K562 (cell line): ENCODE measurements at regions not wholly inside any gene's neighbourhood (a gene's known extent, or its start where the extent isn't known, plus 50 kb on each side); places are given as distances from the start of the nearest gene placed in this dataset.

Experiments used
- ATAC-seq: fragments of 200-7000 bp; cut with Tn5 transposase; 3 replicates; pipeline ENCODE4 v1.9.1; 2020; ENCODE audit warnings: moderate library complexity
- BruUV-seq: library from RNA; stranded (reverse); fragments of 400-500 nt; replicated peaks from 2 replicates; lab custom pipeline; 2021; lab: Mats Ljungman, UMichigan
- CTCF ChIA-PET: fragments of 300-600 bp; formaldehyde crosslinking; extraction: SDS; loops from one replicate; lab custom pipeline; 2021; ENCODE audit warnings: low intra/inter-chr PET ratio; lab: Yijun Ruan, JAX
- POLR2A ChIA-PET: fragments of 300-600, 350-650 bp; sonication (Branson Sonifier 250); formaldehyde crosslinking; extraction: SDS; loops from one replicate; lab custom pipeline; 2021; ENCODE audit warnings: antibody characterized with exemption, inconsistent platforms; lab: Yijun Ruan, JAX
- DNase-seq, 4 experiments: peaks; one replicate each; pipeline versions ENCODE4 v3.0.0 to v3.0.0-alpha.2; 2011 to 2018; ENCODE audit warnings: low spot score in 3 of 4, mixed read lengths in 3 of 4; ENCODE audit errors: extremely low read depth in 1 of 4
- FAIRE-seq: peaks from 2 replicates; lab custom pipeline; 2011; peaks lifted over from hg19 to GRCh38; lab: Jason Lieb, UNC
- H2AFZ ChIP-seq: 2 replicates; pipeline ENCODE4 v1.6.0; 2011; ENCODE audit warnings: low read depth, low read length, control low read depth, inconsistent platforms
- H3K27ac ChIP-seq: fragments of 200-600 bp; 3 replicates; pipeline ENCODE4 v1.8.0; 2011; ENCODE audit warnings: low read depth, mild to moderate bottlenecking, control low read depth, inconsistent platforms, low read length, moderate library complexity, mixed read lengths; ENCODE audit errors: extremely low read depth
- H3K27me3 ChIP-seq, 2 experiments: fragments of 300-600 bp in 1 of 2; 2 replicates in 1 of 2; 3 replicates in 1 of 2; pipeline versions ENCODE4 v1.6.0 to v1.8.0; 2011; ENCODE audit warnings: inconsistent platforms in 2 of 2, low read length in 2 of 2, mild to moderate bottlenecking in 1 of 2, mixed read lengths in 1 of 2, moderate library complexity in 1 of 2; ENCODE audit not compliant: control insufficient read depth in 2 of 2, insufficient read depth in 2 of 2
- H3K36me3 ChIP-seq: fragments of 300-600 bp; 3 replicates; pipeline ENCODE4 v1.8.0; 2011; ENCODE audit warnings: mild to moderate bottlenecking, low read length, inconsistent platforms; ENCODE audit not compliant: control insufficient read depth, insufficient read depth
- H3K4me1 ChIP-seq, 2 experiments: fragments of 200-600 bp in 1 of 2; replicated peaks in 1 of 2; 2 replicates in 1 of 2; 3 replicates in 1 of 2; pipeline versions ENCODE4 v1.5.1 to v1.8.0; 2011; ENCODE audit warnings: inconsistent platforms in 2 of 2, low read length in 2 of 2, mild to moderate bottlenecking in 1 of 2, mixed read lengths in 1 of 2, moderate library complexity in 1 of 2; ENCODE audit not compliant: control insufficient read depth in 2 of 2, insufficient read depth in 2 of 2
- H3K4me2 ChIP-seq: 2 replicates; pipeline ENCODE4 v1.6.1; 2011; ENCODE audit warnings: low read length, control low read depth, inconsistent platforms, mixed read lengths; ENCODE audit not compliant: insufficient read depth
- H3K4me3 ChIP-seq: fragments of 200-600 bp; sonication (generic), shearing (Covaris generic); 2 replicates; pipeline ENCODE4 v1.5.1; 2016; ENCODE audit warnings: control low read depth, inconsistent platforms
- H3K79me2 ChIP-seq: fragments of 200-600 bp; 3 replicates; pipeline ENCODE4 v1.8.0; 2011; ENCODE audit warnings: low read length, inconsistent platforms; ENCODE audit not compliant: control insufficient read depth, insufficient read depth
- H3K9ac ChIP-seq, 2 experiments: 2 replicates each; pipeline versions ENCODE4 v1.6.0 to v1.6.1; 2011; ENCODE audit warnings: low read depth in 2 of 2, low read length in 2 of 2, control low read depth in 1 of 2, inconsistent platforms in 1 of 2, mild to moderate bottlenecking in 1 of 2, mixed read lengths in 1 of 2; ENCODE audit not compliant: insufficient read depth in 1 of 2
- H3K9me1 ChIP-seq: one replicate; pipeline ENCODE4 v1.6.0; 2011; ENCODE audit warnings: inconsistent platforms, mild to moderate bottlenecking, low read length, moderate library complexity; ENCODE audit not compliant: control insufficient read depth, insufficient read depth
- H3K9me3 ChIP-seq: replicated peaks from 2 replicates; pipeline ENCODE4 v1.5.1; 2011; ENCODE audit warnings: low read depth, low read length, inconsistent platforms; ENCODE audit not compliant: control insufficient read depth, insufficient read depth
- H4K20me1 ChIP-seq: replicated peaks from 2 replicates; pipeline ENCODE4 v1.6.1; 2011; ENCODE audit warnings: low read length, inconsistent platforms, mixed read lengths; ENCODE audit not compliant: control insufficient read depth, insufficient read depth
- COPS2 ChIP-seq: fragments of 450-650 bp; conservative IDR thresholded peaks from 2 replicates; pipeline ENCODE4 v1.6.1; 2016; ENCODE audit warnings: mild to moderate bottlenecking, moderate library complexity
- DIDO1 ChIP-seq: fragments of 450-650 bp; IDR thresholded peaks from 2 replicates; pipeline ENCODE4 v1.6.1; 2016; ENCODE audit warnings: low read depth, missing biosample characterization, missing genetic modification characterization
- HMGN3 ChIP-seq: IDR thresholded peaks from 2 replicates; pipeline ENCODE4 v1.6.1; 2011; ENCODE audit warnings: borderline replicate concordance, low read depth, mild to moderate bottlenecking, mixed read lengths, low read length; ENCODE audit not compliant: insufficient read length; ENCODE audit errors: extremely low read depth
- JUND ChIP-seq, 2 experiments: IDR thresholded peaks; 2 replicates in 1 of 2; 3 replicates in 1 of 2; pipeline ENCODE4 v1.6.1; 2011; ENCODE audit warnings: borderline replicate concordance in 2 of 2, low read depth in 2 of 2, low read length in 2 of 2, improper control_type of control experiment in 1 of 2, missing biosample characterization in 1 of 2, missing genetic modification characterization in 1 of 2, missing genetic modification reagents in 1 of 2
- MBD2 ChIP-seq: sonication (generic); IDR thresholded peaks from 2 replicates; pipeline ENCODE4 v1.6.1; 2016; ENCODE audit warnings: low read depth, borderline replicate concordance
- NFRKB ChIP-seq: fragments of 450-650 bp; IDR thresholded peaks from 2 replicates; pipeline ENCODE4 v1.6.1; 2016; ENCODE audit warnings: low read depth
- PTRF ChIP-seq: fragments of 450-650 bp; IDR thresholded peaks from 2 replicates; pipeline ENCODE4 v1.6.1; 2016; ENCODE audit warnings: mild to moderate bottlenecking, missing genetic modification characterization, missing compliant biosample characterization
- RNF2 ChIP-seq: sonication (generic); IDR thresholded peaks from 2 replicates; pipeline ENCODE4 v1.6.1; 2016
- RREB1 ChIP-seq: fragments of 250-450 bp; sonication (Bioruptor Pico); IDR thresholded peaks from 2 replicates; pipeline ENCODE4 v1.4.0; 2020
- TARDBP ChIP-seq: fragments of 450-650 bp; IDR thresholded peaks from 2 replicates; pipeline ENCODE4 v1.6.1; 2016
- TRIM28 ChIP-seq: fragments of 450-650 bp; IDR thresholded peaks from 2 replicates; pipeline ENCODE4 v1.6.1; 2017
- ZNF217 ChIP-seq: sonication (generic); formaldehyde crosslinking; IDR thresholded peaks from 2 replicates; pipeline ENCODE4 v1.8.0; 2022; ENCODE audit warnings: mild to moderate bottlenecking, missing genetic modification reagents
- ZNF263 ChIP-seq: sonication (generic); formaldehyde crosslinking; IDR thresholded peaks from 2 replicates; pipeline ENCODE4 v1.8.0; 2022; ENCODE audit warnings: mild to moderate bottlenecking, missing genetic modification reagents, borderline replicate concordance
- ZNF41 ChIP-seq: fragments of 250-450 bp; sonication (Bioruptor Pico); conservative IDR thresholded peaks from 2 replicates; pipeline ENCODE4 v1.4.0; 2020; ENCODE audit warnings: mild to moderate bottlenecking
- ZNF717 ChIP-seq: fragments of 250-450 bp; sonication (Bioruptor Pico); IDR thresholded peaks from 2 replicates; pipeline ENCODE4 v1.5.0; 2021
- WGBS: fragments of 100-300 bp; shearing (Covaris generic); methylation state at CpG from one replicate; pipeline ENCODE4 v1.1.6; 2016; ENCODE audit warnings: low coverage, mixed read lengths; ENCODE audit not compliant: insufficient coverage; ENCODE audit errors: missing lambda C conversion rate; 5-methylcytosine and 5-hydroxymethylcytosine counted together
- in situ Hi-C: fragments of 300-500 bp; cut with MboI; formaldehyde crosslinking; loops from 4 replicates; pipeline ENCODE4 v1.15.0; 2018; ENCODE audit warnings: inconsistent platforms, mixed read lengths
- intact Hi-C: fragments of 100-400 bp; cut with micrococcal nuclease; formaldehyde crosslinking; loops from 2 replicates; pipeline ENCODE4 v1.14.2; 2022
- TF ChIP-seq, protein P1 (sequence below): fragments of 250-450 bp; sonication (Bioruptor Pico); IDR thresholded peaks from 2 replicates; pipeline ENCODE4 v1.4.0; 2020; ENCODE audit warnings: mild to moderate bottlenecking, moderate library complexity

GRCh38 chr2:12341215-12341614 lies 375.5 kb upstream of the TRIB2 start:
- H3K4me3 ChIP-seq, result no peak overlapping the region
- H3K9me3 ChIP-seq, result no peaks in the 10 kb centered on the region
- H3K27me3 ChIP-seq, result no peaks in the 10 kb centered on the region
- H3K9ac ChIP-seq, result no peak overlapping the region
- H3K27ac ChIP-seq, result no peak overlapping the region
- peaks cover 11% of the 10 kb centered on the region; the same call in 2 of the 3 replicates for H3K36me3 ChIP-seq
- CTCF ChIA-PET, result no interaction called here
- 93% methylated on average over 1 of the region's 1 CpG for WGBS
- no TSS peak for BruUV-seq
- FAIRE-seq, result no peak
- H3K4me1 ChIP-seq, result no peaks in the 10 kb centered on the region; a peak in 1 of 5 replicates
- H4K20me1 ChIP-seq, result no peaks in the 10 kb centered on the region
- POLR2A ChIA-PET, result interaction anchor here (0.8 kb wide), 1 partner anchor 10 kb away, joined by 4 read pairs; no protein-coding TSS in a partner anchor
- DNase-seq, result no peak
- H3K79me2 ChIP-seq, result no peaks in the 10 kb centered on the region
- no peak for ATAC-seq
- intact Hi-C loops (no loop called here), in situ Hi-C loops (no loop called here)
- H2AFZ ChIP-seq, result no peak overlapping the region
- no peak overlapping the region for H3K4me2 ChIP-seq
- no peaks in the 10 kb centered on the region for H3K9me1 ChIP-seq
- no peak for TF ChIP-seq ZNF263
- TF ChIP-seq DIDO1 (tag), result no peak
- TF ChIP-seq ZNF41 (CRISPR knock-in tag), result no peak
- no peak for TF ChIP-seq HMGN3
- no peak for TF ChIP-seq RREB1 (CRISPR knock-in tag)
- TF ChIP-seq, protein P1, sequence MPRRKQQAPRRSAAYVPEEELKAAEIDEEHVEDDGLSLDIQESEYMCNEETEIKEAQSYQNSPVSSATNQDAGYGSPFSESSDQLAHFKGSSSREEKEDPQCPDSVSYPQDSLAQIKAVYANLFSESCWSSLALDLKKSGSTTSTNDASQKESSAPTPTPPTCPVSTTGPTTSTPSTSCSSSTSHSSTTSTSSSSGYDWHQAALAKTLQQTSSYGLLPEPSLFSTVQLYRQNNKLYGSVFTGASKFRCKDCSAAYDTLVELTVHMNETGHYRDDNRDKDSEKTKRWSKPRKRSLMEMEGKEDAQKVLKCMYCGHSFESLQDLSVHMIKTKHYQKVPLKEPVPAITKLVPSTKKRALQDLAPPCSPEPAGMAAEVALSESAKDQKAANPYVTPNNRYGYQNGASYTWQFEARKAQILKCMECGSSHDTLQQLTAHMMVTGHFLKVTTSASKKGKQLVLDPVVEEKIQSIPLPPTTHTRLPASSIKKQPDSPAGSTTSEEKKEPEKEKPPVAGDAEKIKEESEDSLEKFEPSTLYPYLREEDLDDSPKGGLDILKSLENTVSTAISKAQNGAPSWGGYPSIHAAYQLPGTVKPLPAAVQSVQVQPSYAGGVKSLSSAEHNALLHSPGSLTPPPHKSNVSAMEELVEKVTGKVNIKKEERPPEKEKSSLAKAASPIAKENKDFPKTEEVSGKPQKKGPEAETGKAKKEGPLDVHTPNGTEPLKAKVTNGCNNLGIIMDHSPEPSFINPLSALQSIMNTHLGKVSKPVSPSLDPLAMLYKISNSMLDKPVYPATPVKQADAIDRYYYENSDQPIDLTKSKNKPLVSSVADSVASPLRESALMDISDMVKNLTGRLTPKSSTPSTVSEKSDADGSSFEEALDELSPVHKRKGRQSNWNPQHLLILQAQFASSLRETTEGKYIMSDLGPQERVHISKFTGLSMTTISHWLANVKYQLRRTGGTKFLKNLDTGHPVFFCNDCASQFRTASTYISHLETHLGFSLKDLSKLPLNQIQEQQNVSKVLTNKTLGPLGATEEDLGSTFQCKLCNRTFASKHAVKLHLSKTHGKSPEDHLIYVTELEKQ (CRISPR knock-in tag), result no peak
- TF ChIP-seq JUND (IDR thresholded peaks at IDR 0.05; ENCODE audit: borderline replicate concordance, low read depth, low read length), result no peak
- TF ChIP-seq JUND (tag; IDR thresholded peaks at IDR 0.05; ENCODE audit: borderline replicate concordance, low read depth, low read length), result no peak
- no peak for TF ChIP-seq PTRF (tag)
- no peak for TF ChIP-seq ZNF217
- TF ChIP-seq COPS2, result no peak
- TF ChIP-seq RNF2, result no peak
- no peak for TF ChIP-seq MBD2
- no peak for TF ChIP-seq TARDBP
- TF ChIP-seq TRIM28, result no peak
- no peak for TF ChIP-seq ZNF717 (CRISPR knock-in tag)
- no peak for TF ChIP-seq NFRKB
